Upper lobe of left lung (tissue), 6 donors: ENCODE measurements at regions not wholly inside any gene's neighbourhood (a gene's known extent, or its start where the extent isn't known, plus 50 kb on each side); places are given as distances from the start of the nearest gene placed in this dataset.

ENCODE experiments used
- ATAC-seq, 2 donors: fragments of 200-7000 bp; cut with Tn5 transposase; one replicate each; pipeline ENCODE4 v1.9.1; 2022; ENCODE audit warnings: mild to moderate bottlenecking in 2 of 2, moderate library complexity in 2 of 2; ENCODE audit not compliant: low FRiP score in 2 of 2
- DNase-seq, 2 donors: peaks; one replicate each; pipeline ENCODE4 v3.0.0-alpha.2; 2019 to 2020
- H3K27ac ChIP-seq, 4 donors: fragments of 200-600 bp; sonication (generic); one replicate each; pipeline ENCODE4 v1.5.1; 2016 to 2019
- H3K27me3 ChIP-seq, 4 donors: fragments of 200-600 bp; sonication (generic); one replicate each; pipeline ENCODE4 v1.5.1; 2017 to 2019
- H3K36me3 ChIP-seq, 4 donors: fragments of 200-600 bp; sonication (generic); one replicate each; pipeline ENCODE4 v1.5.1; 2016 to 2019
- H3K4me1 ChIP-seq, 4 donors: fragments of 200-600 bp; sonication (generic); one replicate each; pipeline ENCODE4 v1.5.1; 2018 to 2019
- H3K4me3 ChIP-seq, 4 donors: fragments of 200-600 bp; sonication (generic); one replicate each; pipeline ENCODE4 v1.5.1; 2017 to 2019; ENCODE audit warnings: mild to moderate bottlenecking in 2 of 4, moderate library complexity in 1 of 4
- H3K9me3 ChIP-seq, 4 donors: fragments of 200-600 bp; sonication (generic); one replicate each; pipeline ENCODE4 v1.5.1; 2018 to 2019
- EP300 ChIP-seq, 4 donors: sonication (generic); formaldehyde crosslinking; IDR thresholded peaks; one replicate each; pipeline ENCODE4 v1.5.1; 2017; ENCODE audit warnings: antibody characterized with exemption in 4 of 4, control low read depth in 2 of 4
- POLR2A ChIP-seq, 4 donors: fragments of 450-650 bp; IDR thresholded peaks; one replicate each; pipeline ENCODE4 v1.5.1; 2016 to 2017; ENCODE audit warnings: antibody characterized with exemption in 4 of 4, mild to moderate bottlenecking in 2 of 4
- POLR2AphosphoS5 ChIP-seq, 2 donors: sonication (generic); formaldehyde crosslinking; IDR thresholded peaks; one replicate each; pipeline ENCODE4 v1.5.1; 2017; ENCODE audit warnings: antibody characterized with exemption in 2 of 2
- WGBS, 2 donors: methylation state at CpG; one replicate each; pipeline ENCODE4 v1.1.5; 2017 to 2018; 5-methylcytosine and 5-hydroxymethylcytosine counted together
- TF ChIP-seq, protein P1 (sequence below), 6 experiments: fragments of 450-650 bp in 4 of 6; fragments of 200-600 bp in 2 of 6; sonication (generic) in 2 of 6; IDR thresholded peaks; one replicate each; pipeline ENCODE4 v1.5.1; 2016 to 2019; ENCODE audit warnings: antibody characterized with exemption in 6 of 6
- donor health status: DM: no; HTN: no; CAD: no; lungs with moderate emphysema.
- donor health status: DM: no; HTN: yes; CAD: no; lungs with severe emphysema.

DNA sequence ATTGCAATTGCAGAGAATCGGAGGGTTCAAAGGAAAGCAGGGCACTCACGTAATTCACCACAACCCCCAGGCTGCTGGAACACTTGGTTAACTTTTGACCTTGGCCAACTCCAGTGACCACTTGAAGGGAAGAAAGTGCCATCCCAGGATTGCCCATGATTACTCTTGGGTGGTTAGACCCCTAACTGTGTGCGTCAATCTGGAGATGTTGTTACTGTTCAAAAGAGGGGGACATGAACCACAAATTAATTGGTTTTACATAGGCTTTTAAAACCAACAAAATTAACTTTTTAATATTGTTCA lies 50.1 kb upstream of the NCOA3 start:
- 91 to 96% methylated on average over 3 of the region's 3 CpGs for WGBS, 2 donors
- TF ChIP-seq, protein P1, sequence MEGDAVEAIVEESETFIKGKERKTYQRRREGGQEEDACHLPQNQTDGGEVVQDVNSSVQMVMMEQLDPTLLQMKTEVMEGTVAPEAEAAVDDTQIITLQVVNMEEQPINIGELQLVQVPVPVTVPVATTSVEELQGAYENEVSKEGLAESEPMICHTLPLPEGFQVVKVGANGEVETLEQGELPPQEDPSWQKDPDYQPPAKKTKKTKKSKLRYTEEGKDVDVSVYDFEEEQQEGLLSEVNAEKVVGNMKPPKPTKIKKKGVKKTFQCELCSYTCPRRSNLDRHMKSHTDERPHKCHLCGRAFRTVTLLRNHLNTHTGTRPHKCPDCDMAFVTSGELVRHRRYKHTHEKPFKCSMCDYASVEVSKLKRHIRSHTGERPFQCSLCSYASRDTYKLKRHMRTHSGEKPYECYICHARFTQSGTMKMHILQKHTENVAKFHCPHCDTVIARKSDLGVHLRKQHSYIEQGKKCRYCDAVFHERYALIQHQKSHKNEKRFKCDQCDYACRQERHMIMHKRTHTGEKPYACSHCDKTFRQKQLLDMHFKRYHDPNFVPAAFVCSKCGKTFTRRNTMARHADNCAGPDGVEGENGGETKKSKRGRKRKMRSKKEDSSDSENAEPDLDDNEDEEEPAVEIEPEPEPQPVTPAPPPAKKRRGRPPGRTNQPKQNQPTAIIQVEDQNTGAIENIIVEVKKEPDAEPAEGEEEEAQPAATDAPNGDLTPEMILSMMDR (IDR thresholded peaks at IDR 0.05), result no peak
- TF ChIP-seq POLR2AphosphoS5 (IDR thresholded peaks at IDR 0.05), result no peak
- no peak for TF ChIP-seq POLR2A (IDR thresholded peaks at IDR 0.05)
- no peak for TF ChIP-seq EP300 (IDR thresholded peaks at IDR 0.05)

More for the DNA sequence above, 50.1 kb upstream of the NCOA3 start:
- no peaks in the 10 kb centered on the region for H3K36me3 ChIP-seq
- ATAC-seq (no peak), DNase-seq (no peak)
- no peak overlapping the region for H3K27ac ChIP-seq
- no peaks in the 10 kb centered on the region for H3K9me3 ChIP-seq
- H3K4me1 ChIP-seq, result peaks cover 0 to 22% (median 12%) of the 10 kb centered on the region in 4 donors
- H3K4me3 ChIP-seq, result no peak overlapping the region
- H3K27me3 ChIP-seq, result no peaks in the 10 kb centered on the region
